SK-N-MC (cell line): ENCODE measurements at regions not wholly inside any gene's neighbourhood (a gene's known extent, or its start where the extent isn't known, plus 50 kb on each side); places are given as distances from the start of the nearest gene placed in this dataset.

Experiments
- DNase-seq: peaks from one replicate; pipeline ENCODE4 v3.0.0-alpha.2; 2011; ENCODE audit warnings: low read depth, low spot score
- H3K27ac ChIP-seq: fragments of 200-600 bp; sonication (generic); 2 replicates; pipeline ENCODE4 v1.5.1; 2016; ENCODE audit warnings: mixed run types
- H3K36me3 ChIP-seq: fragments of 200-600 bp; sonication (generic); 2 replicates; pipeline ENCODE4 v1.6.1; 2017; ENCODE audit warnings: antibody characterized with exemption, low read length, mixed read lengths; ENCODE audit not compliant: insufficient read depth
- H3K4me3 ChIP-seq: fragments of 200-600 bp; sonication (generic); 2 replicates; pipeline ENCODE4 v1.5.1; 2016
- H3K9ac ChIP-seq: fragments of 200-600 bp; sonication (generic); 2 replicates; pipeline ENCODE4 v1.8.0; 2017; ENCODE audit warnings: mixed run types, mixed read lengths; ENCODE audit not compliant: insufficient read length
- H3K9me3 ChIP-seq: fragments of 200-600 bp; sonication (generic); 2 replicates; pipeline ENCODE4 v1.6.1; 2017; ENCODE audit warnings: low read depth, mild to moderate bottlenecking, antibody characterized with exemption, low read length, moderate library complexity, mixed read lengths
- EZH2 ChIP-seq: fragments of 200-600 bp; sonication (generic); IDR thresholded peaks from one replicate; pipeline ENCODE4 v1.6.1; 2017; ENCODE audit warnings: antibody characterized with exemption
- FOXP2 ChIP-seq: optimal IDR thresholded peaks from 2 replicates; pipeline ENCODE3; 2011; ENCODE audit warnings: mild to moderate bottlenecking, moderate library complexity; ENCODE audit not compliant: insufficient read depth; ENCODE audit errors: extremely low read length, control extremely low read depth
- POLR2AphosphoS5 ChIP-seq: IDR thresholded peaks from 2 replicates; pipeline ENCODE4 v1.6.1; 2012; ENCODE audit warnings: mild to moderate bottlenecking, low read depth, low read length, borderline replicate concordance

DNA sequence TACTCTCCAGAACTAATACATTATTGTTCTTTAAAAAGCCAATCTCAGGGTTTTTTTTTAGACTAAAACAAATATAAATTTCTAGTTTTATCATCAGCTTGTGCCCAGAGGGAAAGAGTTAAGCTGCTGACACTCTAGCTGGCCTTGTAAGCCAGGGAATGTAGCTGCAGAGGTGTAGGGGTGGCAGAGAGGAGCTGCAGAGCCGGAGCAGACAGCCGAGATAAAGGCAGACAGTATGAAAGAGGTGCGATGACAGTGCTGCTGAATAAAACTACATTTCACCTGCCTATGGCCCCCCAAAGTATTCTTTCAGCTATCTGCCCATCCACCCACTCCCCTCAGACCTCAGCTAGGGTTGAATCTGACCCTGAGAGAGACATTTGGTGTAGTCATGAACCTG is 653.7 kb upstream of the ZWINT start:
- Histone ChIP-seq H3K9ac (no peak overlapping the region), H3K27ac (no peak overlapping the region), H3K36me3 (no peaks in the 10 kb centered on the region), H3K9me3 (no peaks in the 10 kb centered on the region), H3K4me3 (no peak overlapping the region)
- DNase-seq: no peak
- TF ChIP-seq POLR2AphosphoS5 (no peak), EZH2 (no peak), FOXP2 (no peak)

DNA sequence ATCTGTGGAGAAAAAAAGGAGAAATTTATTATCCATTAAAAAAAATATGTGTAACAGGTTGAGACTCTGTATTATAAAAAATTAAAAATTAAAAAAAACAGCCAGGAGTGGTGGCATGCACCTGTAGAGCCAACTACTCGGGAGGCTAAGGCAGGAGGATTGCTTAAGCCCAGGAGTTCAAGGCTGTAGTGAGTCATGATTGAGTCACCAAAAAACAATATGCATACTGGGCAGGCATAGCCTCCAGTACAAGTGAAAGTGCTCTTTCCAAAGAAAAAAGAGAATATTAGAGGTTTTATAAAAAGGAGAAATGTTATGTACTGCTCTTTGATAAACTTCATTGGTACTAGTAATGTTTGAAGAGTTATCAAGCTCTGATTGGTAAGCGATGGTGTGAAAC is 647.1 kb upstream of the ZWINT start:
- no peak overlapping the region for H3K4me3 ChIP-seq
- H3K27ac ChIP-seq: no peak overlapping the region
- no peaks in the 10 kb centered on the region for H3K9me3 ChIP-seq
- TF ChIP-seq EZH2 (no peak), FOXP2 (no peak), POLR2AphosphoS5 (no peak)
- H3K9ac ChIP-seq: no peak overlapping the region
- H3K36me3 ChIP-seq: no peaks in the 10 kb centered on the region
- DNase-seq: no peak

DNA sequence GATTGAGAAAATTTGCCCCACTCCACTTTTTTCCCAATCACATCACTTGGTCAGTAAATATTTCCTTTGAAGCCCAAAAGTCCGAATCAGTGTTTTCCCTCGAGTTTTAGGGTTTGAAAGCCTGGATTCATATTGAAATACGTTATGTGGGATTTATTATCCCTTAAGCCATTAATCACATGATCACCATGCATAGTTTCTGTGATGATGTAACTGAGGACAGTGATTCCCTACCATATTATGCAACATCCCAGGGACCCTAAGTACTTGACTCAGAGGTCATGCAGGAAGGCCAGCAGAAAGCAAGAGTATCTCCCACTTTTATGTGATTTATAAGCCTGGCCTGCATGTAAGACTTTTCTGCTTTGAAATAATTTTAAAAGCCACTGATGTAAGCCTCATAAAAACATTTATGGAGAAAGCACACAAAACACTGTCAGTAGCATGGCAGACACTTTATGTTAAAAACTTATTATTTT is 630.6 kb upstream of the ZWINT start:
- Histone ChIP-seq H3K36me3 (no peaks in the 10 kb centered on the region), H3K9me3 (no peaks in the 10 kb centered on the region), H3K27ac (no peak overlapping the region), H3K9ac (no peak overlapping the region), H3K4me3 (no peak overlapping the region)
- TF ChIP-seq POLR2AphosphoS5 (no peak), FOXP2 (no peak), EZH2 (no peak)
- DNase-seq: no peak

DNA sequence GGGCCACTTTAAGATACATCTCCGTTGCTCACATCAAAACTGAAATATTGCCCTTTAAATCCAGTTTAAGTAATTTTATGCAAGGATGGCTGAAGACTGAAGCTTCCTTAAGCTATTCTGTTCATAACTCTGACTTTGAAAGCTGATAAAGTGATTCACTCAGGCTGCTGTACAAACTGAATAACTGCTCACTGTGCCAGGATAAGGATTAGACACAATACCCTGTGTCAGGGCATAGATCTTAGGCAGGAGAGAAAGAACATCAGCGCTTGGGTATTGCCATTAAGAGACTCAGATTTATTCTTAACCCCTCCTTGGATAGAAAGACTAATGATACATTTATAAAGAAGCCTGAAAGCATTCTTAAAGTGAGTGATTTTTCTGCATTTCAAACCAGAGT is 614.5 kb upstream of the ZWINT start:
- H3K4me3 ChIP-seq: no peak overlapping the region
- no peaks in the 10 kb centered on the region for H3K36me3 ChIP-seq
- no peak overlapping the region for H3K27ac ChIP-seq
- TF ChIP-seq FOXP2: no peak
- H3K9ac ChIP-seq: no peak overlapping the region
- H3K9me3 ChIP-seq: no peaks in the 10 kb centered on the region
- no peak for DNase-seq

DNA sequence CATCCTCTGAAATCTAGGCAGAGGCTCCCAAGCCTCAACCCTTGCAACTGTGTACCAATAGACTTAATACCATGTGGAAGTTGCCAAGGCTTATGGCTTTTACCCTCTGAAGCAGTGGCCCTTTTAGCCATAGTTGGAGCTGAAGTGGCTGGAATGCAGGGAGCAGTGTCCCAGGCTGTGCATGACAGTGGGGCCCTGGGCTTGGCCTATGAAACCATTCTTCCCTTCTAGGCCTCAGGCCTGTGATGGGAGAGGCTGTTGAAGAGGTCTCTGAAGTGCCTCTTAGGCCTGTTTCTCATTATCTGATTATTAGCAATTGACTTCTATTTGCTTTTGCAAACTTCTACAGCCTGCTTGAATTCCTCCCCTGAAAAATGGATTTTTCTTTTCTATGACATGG is 612.7 kb upstream of the ZWINT start:
- Histone ChIP-seq H3K4me3 (no peak overlapping the region), H3K36me3 (no peaks in the 10 kb centered on the region), H3K9me3 (no peaks in the 10 kb centered on the region), H3K27ac (no peak overlapping the region), H3K9ac (no peak overlapping the region)
- DNase-seq: no peak
- TF ChIP-seq POLR2AphosphoS5: no peak
- no peak for TF ChIP-seq FOXP2
- no peak for TF ChIP-seq EZH2

DNA sequence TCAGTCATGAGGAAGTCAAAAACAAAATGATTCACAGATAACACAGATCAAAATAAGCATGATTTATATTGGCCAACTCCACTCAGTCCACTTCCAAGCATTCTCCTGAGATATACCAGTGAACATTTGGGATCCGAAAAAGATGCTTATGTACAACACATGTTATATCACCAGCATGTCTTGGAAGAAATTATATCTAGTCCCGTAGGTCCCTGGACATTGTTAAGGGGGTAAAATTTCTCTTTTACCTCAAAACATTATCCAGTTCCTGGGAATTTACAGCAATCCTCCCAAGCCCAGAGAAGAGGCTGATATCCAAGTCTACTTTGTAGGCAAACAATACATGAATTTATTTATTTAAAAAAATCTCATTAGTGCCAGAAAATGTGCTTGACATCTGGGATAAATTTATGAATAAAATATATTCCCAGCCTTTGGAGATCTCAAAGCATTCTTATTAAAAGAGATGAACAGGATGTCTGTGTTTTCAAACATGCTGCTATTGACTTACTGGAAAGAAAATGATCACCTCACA is 582.2 kb upstream of the ZWINT start:
- H3K27ac ChIP-seq: no peak overlapping the region
- H3K4me3 ChIP-seq: no peak overlapping the region
- no peak for DNase-seq
- no peaks in the 10 kb centered on the region for H3K36me3 ChIP-seq
- H3K9me3 ChIP-seq: no peaks in the 10 kb centered on the region
- TF ChIP-seq EZH2 (no peak), POLR2AphosphoS5 (no peak), FOXP2 (no peak)
- no peak overlapping the region for H3K9ac ChIP-seq

DNA sequence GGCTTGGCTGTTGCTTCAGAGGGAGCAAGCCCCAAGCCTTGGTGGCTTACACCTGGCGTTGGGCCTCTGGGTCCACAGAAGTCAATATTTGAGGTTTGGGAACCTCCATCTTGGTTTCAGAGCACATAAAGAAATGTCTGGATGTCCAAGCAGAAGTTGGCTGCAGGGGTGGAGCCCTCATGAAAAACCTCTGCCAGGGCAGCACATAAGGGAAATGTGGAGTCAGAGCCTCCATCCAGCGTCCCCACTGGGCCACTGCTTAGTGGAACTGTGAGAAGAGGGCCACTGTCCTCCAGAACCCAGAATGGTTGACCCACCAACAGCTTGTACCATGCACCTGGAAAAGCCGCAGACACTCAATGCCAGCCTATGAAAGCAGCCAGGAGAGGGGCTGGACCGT is 573.5 kb upstream of the ZWINT start:
- DNase-seq: no peak
- Histone ChIP-seq H3K9ac (no peak overlapping the region), H3K9me3 (no peaks in the 10 kb centered on the region), H3K36me3 (no peaks in the 10 kb centered on the region), H3K4me3 (no peak overlapping the region), H3K27ac (no peak overlapping the region)
- no peak for TF ChIP-seq EZH2
- TF ChIP-seq POLR2AphosphoS5: no peak
- TF ChIP-seq FOXP2: no peak

DNA sequence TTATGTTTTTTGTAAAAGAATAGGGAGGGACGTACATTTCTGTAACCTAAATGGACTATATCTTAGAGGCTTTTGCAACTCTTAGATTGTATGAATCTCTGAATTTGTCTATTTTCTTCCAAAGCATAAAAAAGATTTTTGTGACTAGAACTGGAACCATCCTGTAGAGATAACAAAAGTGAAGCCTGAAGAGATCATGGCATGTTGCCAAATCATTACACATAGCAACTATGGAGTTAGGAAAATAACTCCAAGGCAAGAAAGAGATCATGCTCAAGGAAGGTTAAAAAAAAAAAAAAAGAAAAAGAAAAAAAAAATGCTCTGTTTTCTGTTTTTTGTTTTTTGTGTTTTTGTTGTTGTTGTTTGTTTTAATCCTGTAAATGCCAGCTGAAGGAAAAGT is 567.7 kb upstream of the ZWINT start:
- H3K27ac ChIP-seq: no peak overlapping the region
- H3K4me3 ChIP-seq: no peak overlapping the region
- no peak for DNase-seq
- H3K9me3 ChIP-seq: no peaks in the 10 kb centered on the region
- no peaks in the 10 kb centered on the region for H3K36me3 ChIP-seq
- TF ChIP-seq POLR2AphosphoS5: no peak
- no peak for TF ChIP-seq FOXP2
- no peak for TF ChIP-seq EZH2
- no peak overlapping the region for H3K9ac ChIP-seq

DNA sequence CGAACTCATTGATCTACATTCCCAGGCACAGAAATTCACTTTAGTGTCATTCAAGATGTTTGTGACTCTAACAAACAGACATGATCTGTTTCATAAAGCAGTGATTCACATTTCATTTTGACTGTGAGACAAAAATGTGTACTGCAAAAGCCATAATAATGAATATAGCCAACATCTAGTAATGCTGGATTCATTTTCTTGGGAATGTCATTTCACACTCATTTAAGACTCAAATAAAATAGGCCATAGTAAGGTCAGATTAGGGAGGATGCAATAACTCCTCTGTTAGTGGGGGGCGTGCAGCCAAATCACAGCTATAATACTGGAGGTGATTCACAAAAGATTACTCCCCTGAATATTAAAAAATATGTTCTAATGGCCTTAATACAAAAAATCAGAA is 566.6 kb upstream of the ZWINT start:
- Histone ChIP-seq H3K9me3 (no peaks in the 10 kb centered on the region), H3K4me3 (no peak overlapping the region), H3K36me3 (no peaks in the 10 kb centered on the region), H3K9ac (no peak overlapping the region), H3K27ac (no peak overlapping the region)
- TF ChIP-seq EZH2: no peak
- DNase-seq: no peak
